Neuron (in vitro differentiated cells): ENCODE measurements at regions not wholly inside any gene's neighbourhood (a gene's known extent, or its start where the extent isn't known, plus 50 kb on each side); places are given as distances from the start of the nearest gene placed in this dataset.

Experiments
- H2AFZ ChIP-seq: one replicate; pipeline ENCODE4 v1.6.1; 2013; ENCODE audit warnings: low read depth, mild to moderate bottlenecking, inconsistent platforms, low read length, moderate library complexity
- H3K27me3 ChIP-seq: one replicate; pipeline ENCODE4 v1.6.1; 2013; ENCODE audit warnings: low read length; ENCODE audit not compliant: insufficient read depth
- H3K36me3 ChIP-seq: one replicate; pipeline ENCODE4 v1.6.1; 2013; ENCODE audit warnings: low read length; ENCODE audit not compliant: insufficient read depth
- H3K4me1 ChIP-seq: one replicate; pipeline ENCODE4 v1.6.1; 2013; ENCODE audit warnings: low read length; ENCODE audit not compliant: insufficient read depth
- H3K4me3 ChIP-seq: 2 replicates; pipeline ENCODE4 v1.5.1; 2013; ENCODE audit warnings: mild to moderate bottlenecking, low read length, moderate library complexity
- H3K9me3 ChIP-seq: one replicate; pipeline ENCODE4 v1.6.1; 2013; ENCODE audit warnings: low read length

GRCh38 chr6:104046426-104046825, 813.3 kb downstream of the HACE1 start:
- Histone ChIP-seq H3K4me3 (no peak overlapping the region), H3K4me1 (no peaks in the 10 kb centered on the region), H3K27me3 (no peaks in the 10 kb centered on the region)

GRCh38 chr6:104031346-104031745, 828.4 kb downstream of the HACE1 start:
- Histone ChIP-seq H2AFZ (no peak overlapping the region), H3K4me3 (no peak overlapping the region), H3K36me3 (no peaks in the 10 kb centered on the region), H3K9me3 (no peaks in the 10 kb centered on the region), H3K27me3 (no peaks in the 10 kb centered on the region), H3K4me1 (no peaks in the 10 kb centered on the region)

More at GRCh38 chr6:104046426-104046825, 813.3 kb downstream of the HACE1 start:
- no peak overlapping the region for H2AFZ ChIP-seq
- no peaks in the 10 kb centered on the region for H3K36me3 ChIP-seq
- no peaks in the 10 kb centered on the region for H3K9me3 ChIP-seq

DNA sequence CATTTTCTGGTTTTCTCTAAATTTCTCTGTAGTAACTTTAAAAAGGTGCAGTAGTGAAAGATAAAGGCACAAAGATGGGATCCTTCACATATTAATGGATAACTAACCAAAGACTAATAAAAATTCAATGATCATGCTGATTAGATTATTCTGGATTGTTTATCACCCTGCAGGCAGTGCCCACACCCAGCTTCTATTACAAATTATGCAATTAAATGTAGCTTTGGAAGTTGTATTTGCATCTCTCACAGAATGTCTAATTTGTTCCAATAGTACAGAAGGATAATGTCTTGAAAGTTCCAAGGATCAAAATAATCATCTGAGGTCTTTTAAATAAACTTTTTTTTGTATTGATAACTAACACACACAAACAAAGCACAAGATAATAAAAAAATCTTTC, 837.6 kb downstream of the HACE1 start:
- H3K36me3 ChIP-seq, result no peaks in the 10 kb centered on the region
- H2AFZ ChIP-seq, result no peak overlapping the region
- no peaks in the 10 kb centered on the region for H3K27me3 ChIP-seq
- no peak overlapping the region for H3K4me3 ChIP-seq
- H3K9me3 ChIP-seq, result no peaks in the 10 kb centered on the region
- H3K4me1 ChIP-seq, result no peaks in the 10 kb centered on the region

DNA sequence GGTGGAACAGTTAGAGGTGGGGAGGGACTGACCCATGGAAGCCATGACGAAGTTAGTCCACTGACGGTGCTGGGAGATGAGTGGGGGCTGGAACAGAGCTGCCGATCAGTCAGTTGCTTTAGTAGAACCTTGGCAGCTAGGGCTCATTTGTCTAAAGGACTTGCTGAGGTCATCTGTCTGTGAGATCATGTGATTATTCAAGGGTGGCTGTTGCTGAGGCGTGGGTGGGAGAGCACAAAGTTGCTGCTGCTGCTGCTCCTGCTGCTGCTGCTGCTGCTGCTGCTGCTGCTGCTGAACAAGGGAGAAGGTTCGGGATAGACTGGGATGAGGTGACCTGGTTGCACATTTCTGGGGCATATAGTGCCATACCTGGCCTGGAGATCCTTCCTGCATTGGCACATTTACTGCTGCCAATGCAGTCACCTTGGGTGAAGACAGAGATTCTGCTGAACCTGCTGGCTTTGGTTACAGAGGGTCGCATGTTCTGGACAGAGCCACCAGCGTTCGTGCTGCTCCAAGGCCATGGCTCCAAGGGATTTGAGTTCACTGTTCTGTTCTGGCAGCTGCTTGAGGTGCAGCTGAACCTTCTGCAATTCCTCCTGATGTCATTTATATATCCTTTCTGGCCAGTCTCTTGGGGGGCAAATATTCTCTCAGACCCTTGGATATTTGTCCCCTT, 840.5 kb downstream of the HACE1 start:
- H3K4me1 ChIP-seq, result no peaks in the 10 kb centered on the region
- H3K27me3 ChIP-seq, result no peaks in the 10 kb centered on the region

GRCh38 chr6:104017410-104018381, 842.0 kb downstream of the HACE1 start:
- Histone ChIP-seq H3K4me3 (no peak overlapping the region), H3K4me1 (no peaks in the 10 kb centered on the region), H3K9me3 (no peaks in the 10 kb centered on the region), H2AFZ (no peak overlapping the region), H3K36me3 (no peaks in the 10 kb centered on the region), H3K27me3 (no peaks in the 10 kb centered on the region)

More for the DNA sequence above, 840.5 kb downstream of the HACE1 start:
- Histone ChIP-seq H3K9me3 (no peaks in the 10 kb centered on the region), H2AFZ (no peak overlapping the region), H3K4me3 (no peak overlapping the region), H3K36me3 (no peaks in the 10 kb centered on the region)

DNA sequence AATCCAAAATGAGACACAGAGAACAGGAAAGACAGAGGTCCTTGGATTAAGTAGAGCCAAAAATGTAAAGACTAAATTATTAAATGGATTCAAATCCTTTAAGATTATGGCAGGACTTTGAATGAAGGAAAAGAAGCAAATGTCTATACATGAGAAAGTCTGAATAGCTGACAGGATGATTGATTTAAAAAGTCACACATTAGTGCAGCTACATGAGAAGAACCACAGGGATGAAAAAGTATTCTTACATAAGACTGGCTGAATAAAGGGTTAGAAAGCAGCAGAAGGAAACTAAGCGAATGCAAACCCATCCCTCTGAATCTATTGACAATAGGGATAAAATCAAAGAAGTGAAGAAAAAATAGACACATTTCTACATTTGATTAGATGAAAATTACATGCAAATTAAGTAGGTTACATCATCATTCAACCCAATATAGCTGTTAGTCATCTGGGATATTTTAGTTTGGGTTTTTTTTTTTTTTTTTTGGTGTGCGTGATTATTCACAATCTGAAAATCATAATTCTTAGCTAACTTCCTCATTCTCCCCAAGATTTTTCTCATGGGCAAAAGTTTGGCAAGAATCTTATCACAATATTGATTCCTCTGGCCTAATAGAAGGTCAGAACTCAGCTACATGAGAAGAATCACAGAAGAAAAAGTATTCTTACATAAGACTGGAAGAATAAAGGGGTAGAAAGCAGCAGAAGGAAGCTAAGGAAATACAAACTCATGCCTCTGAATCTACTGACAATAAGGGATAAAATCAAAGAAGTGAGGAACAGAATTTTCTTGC, 845.4 kb downstream of the HACE1 start:
- Histone ChIP-seq H2AFZ (no peak overlapping the region), H3K36me3 (no peaks in the 10 kb centered on the region), H3K9me3 (no peaks in the 10 kb centered on the region), H3K4me1 (no peaks in the 10 kb centered on the region), H3K4me3 (no peak overlapping the region), H3K27me3 (no peaks in the 10 kb centered on the region)

DNA sequence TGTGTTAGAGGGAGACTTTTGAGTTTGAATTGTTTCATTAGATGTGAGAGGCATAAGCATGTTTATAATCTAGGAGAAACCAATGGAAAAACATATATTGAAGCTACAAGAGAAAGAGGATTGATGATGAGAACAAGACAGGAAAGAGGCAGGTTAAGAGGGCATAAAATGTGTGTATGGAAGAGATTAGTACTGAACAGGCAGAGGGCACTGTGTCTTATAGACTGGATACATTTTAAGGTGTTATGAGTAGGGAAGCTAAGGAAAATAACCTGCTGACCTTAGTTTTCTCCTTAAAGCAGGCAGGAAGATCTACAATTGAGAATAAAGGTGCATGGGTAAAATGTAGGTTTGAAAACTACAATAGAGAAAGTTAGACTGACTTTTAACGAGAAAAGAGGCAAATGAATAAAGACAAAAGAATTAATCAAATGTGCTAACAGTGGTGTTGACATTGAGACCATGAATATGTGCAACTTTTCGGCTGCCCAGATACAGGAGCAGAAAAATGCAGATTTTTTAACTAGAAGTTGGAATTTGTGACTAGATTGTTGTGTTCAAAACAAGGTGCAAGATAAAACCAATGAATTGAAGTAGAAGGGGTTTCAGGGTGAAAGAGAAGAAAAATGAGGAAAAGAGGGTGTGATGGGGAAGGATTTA, 846.3 kb downstream of the HACE1 start:
- H2AFZ ChIP-seq, result no peak overlapping the region
- H3K9me3 ChIP-seq, result no peaks in the 10 kb centered on the region
- H3K27me3 ChIP-seq, result no peaks in the 10 kb centered on the region
- H3K4me3 ChIP-seq, result no peak overlapping the region
- H3K4me1 ChIP-seq, result no peaks in the 10 kb centered on the region
- H3K36me3 ChIP-seq, result no peaks in the 10 kb centered on the region

DNA sequence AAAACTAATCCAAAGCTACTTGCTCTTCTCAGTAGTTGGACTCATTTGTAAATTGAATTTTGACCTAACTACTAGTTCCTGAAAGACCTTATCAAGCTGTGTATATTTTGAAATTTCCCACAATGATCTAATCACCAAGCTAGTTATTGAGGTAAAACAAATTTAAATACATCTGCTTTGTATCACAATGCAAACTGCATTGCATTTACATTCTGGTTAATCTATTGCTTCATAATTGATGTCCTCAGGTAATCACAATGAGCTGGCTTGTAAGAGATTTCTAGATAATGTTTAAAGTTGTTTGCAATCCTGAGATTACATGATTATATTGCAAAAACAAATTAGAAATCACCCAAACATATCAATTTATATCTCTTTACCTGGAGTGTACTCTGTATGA, 848.8 kb downstream of the HACE1 start:
- H2AFZ ChIP-seq, result no peak overlapping the region
- no peak overlapping the region for H3K4me3 ChIP-seq
- H3K27me3 ChIP-seq, result no peaks in the 10 kb centered on the region
- no peaks in the 10 kb centered on the region for H3K9me3 ChIP-seq
- H3K36me3 ChIP-seq, result no peaks in the 10 kb centered on the region
- no peaks in the 10 kb centered on the region for H3K4me1 ChIP-seq

DNA sequence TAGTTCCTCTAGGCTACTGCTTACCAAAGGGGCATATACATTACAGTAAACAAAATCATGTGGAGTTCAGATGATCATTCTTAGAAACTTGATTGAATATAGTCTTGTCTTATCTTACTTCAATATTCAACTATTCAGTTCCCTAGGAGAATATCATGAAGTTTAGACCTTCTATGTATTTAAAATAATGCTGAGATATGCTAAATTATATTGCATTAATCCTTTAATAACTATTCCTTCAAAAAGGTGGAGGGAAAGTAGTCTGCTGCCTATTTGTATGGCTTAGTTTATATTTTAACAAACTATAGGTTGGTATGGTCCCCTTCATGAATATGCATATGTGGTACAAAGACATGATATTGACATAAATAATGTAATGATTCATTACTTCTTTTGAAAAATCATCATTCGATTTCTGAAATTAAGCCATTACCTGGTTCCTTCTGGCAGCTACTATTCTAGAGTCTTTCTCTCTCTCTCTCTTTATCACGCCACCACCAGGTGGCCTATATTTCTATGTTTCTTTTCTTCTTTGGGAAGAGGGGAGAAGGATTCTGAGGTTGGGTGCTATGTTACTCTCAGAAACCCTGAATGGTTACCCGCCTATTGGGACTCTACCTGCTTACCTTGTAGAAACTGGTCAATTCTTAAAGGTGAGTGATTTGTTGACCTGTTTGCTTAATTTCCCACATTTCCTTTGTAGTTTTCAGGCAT, 855.8 kb downstream of the HACE1 start:
- no peaks in the 10 kb centered on the region for H3K36me3 ChIP-seq
- H3K27me3 ChIP-seq, result no peaks in the 10 kb centered on the region

DNA sequence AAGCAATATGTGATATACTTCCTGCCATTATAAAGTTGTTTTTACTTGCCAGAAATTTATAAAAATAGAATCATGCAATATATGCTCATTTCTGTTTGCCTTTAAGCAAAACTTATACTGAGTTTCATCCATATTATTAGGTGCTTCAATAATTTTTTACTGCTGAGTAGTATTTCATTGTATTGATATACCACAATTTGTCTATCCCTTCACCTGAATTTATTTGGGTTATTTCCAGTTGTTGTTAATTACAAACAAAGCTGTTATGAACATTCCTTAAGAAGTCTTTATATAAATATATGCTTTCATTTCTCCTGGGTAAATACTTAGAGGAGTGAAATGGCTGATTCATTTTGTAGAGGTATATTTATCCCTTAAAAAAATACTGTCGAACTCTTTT, 864.1 kb downstream of the HACE1 start:
- Histone ChIP-seq H3K27me3 (no peaks in the 10 kb centered on the region), H3K36me3 (no peaks in the 10 kb centered on the region), H3K9me3 (no peaks in the 10 kb centered on the region), H2AFZ (no peak overlapping the region), H3K4me1 (no peaks in the 10 kb centered on the region), H3K4me3 (no peak overlapping the region)

More for the DNA sequence above, 855.8 kb downstream of the HACE1 start:
- Histone ChIP-seq H3K4me1 (no peaks in the 10 kb centered on the region), H3K4me3 (no peak overlapping the region), H3K9me3 (no peaks in the 10 kb centered on the region), H2AFZ (no peak overlapping the region)

DNA sequence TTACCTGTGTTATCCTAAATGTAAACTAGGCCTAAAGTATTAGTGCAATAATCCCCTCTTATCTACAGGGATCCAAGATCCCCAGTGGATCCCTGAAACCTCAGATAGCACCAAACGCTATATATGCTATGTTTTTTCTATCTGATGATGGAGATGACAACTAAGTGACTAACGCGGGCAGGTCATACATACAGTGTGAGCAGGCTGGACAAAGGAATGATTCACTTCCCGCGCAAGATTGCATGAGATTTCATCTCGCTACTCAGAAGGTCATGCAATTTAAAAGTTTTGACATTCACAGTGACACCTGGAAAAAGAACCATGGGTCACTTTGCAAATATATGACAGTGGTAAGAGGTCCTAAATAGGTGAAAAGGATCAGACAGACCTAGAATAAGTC, 875.9 kb downstream of the HACE1 start:
- Histone ChIP-seq H3K4me1 (no peaks in the 10 kb centered on the region), H3K9me3 (no peaks in the 10 kb centered on the region), H3K27me3 (no peaks in the 10 kb centered on the region), H3K36me3 (no peaks in the 10 kb centered on the region), H3K4me3 (no peak overlapping the region), H2AFZ (no peak overlapping the region)

GRCh38 chr6:103983011-103983410, 876.7 kb downstream of the HACE1 start:
- no peaks in the 10 kb centered on the region for H3K27me3 ChIP-seq
- no peaks in the 10 kb centered on the region for H3K9me3 ChIP-seq
- H2AFZ ChIP-seq, result no peak overlapping the region

More at GRCh38 chr6:103983011-103983410, 876.7 kb downstream of the HACE1 start:
- Histone ChIP-seq H3K4me3 (no peak overlapping the region), H3K4me1 (no peaks in the 10 kb centered on the region), H3K36me3 (no peaks in the 10 kb centered on the region)
